ENCODE measurements at regions not wholly inside any gene's neighbourhood (a gene's known extent, or its start where the extent isn't known, plus 50 kb on each side); places are given as distances from the start of the nearest gene placed in this dataset.
A peak's percentile ranks its signal among the peaks of the same experiment; 100 is the strongest.

- Mint-ChIP-seq H3K27ac (no peak overlapping the region), H3K4me3 (no peak overlapping the region), H3K27me3 (peaks cover 8 to 28% of the 10 kb centered on the region in 2 donors), H3K4me1 (no peaks in the 10 kb centered on the region), H3K9me3 (no peaks in the 10 kb centered on the region), H3K36me3 (no peaks in the 10 kb centered on the region)
- H3K27me3 ChIP-seq (ENCODE audit: insufficient read depth, low read length, poor library complexity, severe bottlenecking): no peaks in the 10 kb centered on the region
- CTCF ChIA-PET: interaction anchor here (1.0 kb wide), 1 partner anchor 10 kb away, joined by 3 read pairs; no protein-coding TSS in a partner anchor
- no peaks in the 10 kb centered on the region for H3K36me3 ChIP-seq (ENCODE audit: insufficient read depth, low read length)
- no peaks in the 10 kb centered on the region for H3K4me1 ChIP-seq (ENCODE audit: insufficient read depth, low read length)
- H3K27ac ChIP-seq (ENCODE audit: low read depth, low read length): no peak overlapping the region
- no peak overlapping the region for H3K4me3 ChIP-seq (ENCODE audit: low read length)
- no peaks in the 10 kb centered on the region for H3K9me3 ChIP-seq (ENCODE audit: low read length)
- no peak for DNase-seq
- POLR2A ChIA-PET: no interaction called here
These were observed 460.3 kb downstream of the QKI start for GRCh38 chr6:163874784-163875183.

- Histone ChIP-seq H3K36me3 (ENCODE audit: insufficient read depth, low read length) (no peaks in the 10 kb centered on the region), H3K27me3 (ENCODE audit: insufficient read depth, low read length, poor library complexity, severe bottlenecking) (no peaks in the 10 kb centered on the region), H3K4me1 (ENCODE audit: insufficient read depth, low read length) (no peaks in the 10 kb centered on the region), H3K4me3 (ENCODE audit: low read length) (no peak overlapping the region), H3K9me3 (ENCODE audit: low read length) (no peaks in the 10 kb centered on the region), H3K27ac (ENCODE audit: low read depth, low read length) (no peak overlapping the region)
- ChIA-PET POLR2A (no interaction called here), CTCF (no interaction called here)
- no peaks in the 10 kb centered on the region for H3K9me3 Mint-ChIP-seq
- no peak overlapping the region for H3K4me3 Mint-ChIP-seq
- DNase-seq: no peak
- H3K4me1 Mint-ChIP-seq: no peaks in the 10 kb centered on the region
- no peaks in the 10 kb centered on the region for H3K36me3 Mint-ChIP-seq
- peaks cover 4 to 18% of the 10 kb centered on the region in 2 donors for H3K27me3 Mint-ChIP-seq
- H3K27ac Mint-ChIP-seq: no peak overlapping the region
These were observed 457.8 kb downstream of the QKI start for GRCh38 chr6:163872335-163872734.

- H3K27ac Mint-ChIP-seq: no peak overlapping the region
- no peak overlapping the region for H3K27ac ChIP-seq (ENCODE audit: low read depth, low read length)
- H3K9me3 ChIP-seq (ENCODE audit: low read length): no peaks in the 10 kb centered on the region
- ChIA-PET CTCF (interaction anchor here (0.6 kb wide), 1 partner anchor 674 kb away, joined by 3 read pairs; no protein-coding TSS in a partner anchor), POLR2A (no interaction called here)
- no peaks in the 10 kb centered on the region for H3K4me1 Mint-ChIP-seq
- H3K27me3 Mint-ChIP-seq: peaks cover 7 to 13% of the 10 kb centered on the region in 2 donors
- H3K4me3 ChIP-seq (ENCODE audit: low read length): no peak overlapping the region
- DNase-seq: no peak
- no peaks in the 10 kb centered on the region for H3K36me3 ChIP-seq (ENCODE audit: insufficient read depth, low read length)
- H3K9me3 Mint-ChIP-seq: peaks cover 0 to 2% (median 0%) of the 10 kb centered on the region in 5 donors
- H3K4me1 ChIP-seq (ENCODE audit: insufficient read depth, low read length): no peaks in the 10 kb centered on the region
- H3K27me3 ChIP-seq (ENCODE audit: insufficient read depth, low read length, poor library complexity, severe bottlenecking): no peaks in the 10 kb centered on the region
- no peak overlapping the region for H3K4me3 Mint-ChIP-seq
- H3K36me3 Mint-ChIP-seq: no peaks in the 10 kb centered on the region
These were observed 457.1 kb downstream of the QKI start for GRCh38 chr6:163871616-163872015.

GRCh38 chr6:163867518-163868292 lies 453.2 kb downstream of the QKI start:
- no peaks in the 10 kb centered on the region for H3K9me3 ChIP-seq (ENCODE audit: low read length)
- Mint-ChIP-seq H3K4me3 (no peak overlapping the region), H3K4me1 (no peaks in the 10 kb centered on the region), H3K27ac (no peak overlapping the region), H3K36me3 (no peaks in the 10 kb centered on the region), H3K9me3 (peaks cover 0 to 2% (median 0%) of the 10 kb centered on the region in 5 donors), H3K27me3 (peaks cover 11 to 17% of the 10 kb centered on the region in 2 donors)
- no peaks in the 10 kb centered on the region for H3K27me3 ChIP-seq (ENCODE audit: insufficient read depth, low read length, poor library complexity, severe bottlenecking)
- no peaks in the 10 kb centered on the region for H3K4me1 ChIP-seq (ENCODE audit: insufficient read depth, low read length)
- no peak for DNase-seq
- ChIA-PET CTCF (no interaction called here), POLR2A (no interaction called here)
- no peaks in the 10 kb centered on the region for H3K36me3 ChIP-seq (ENCODE audit: insufficient read depth, low read length)
- H3K4me3 ChIP-seq (ENCODE audit: low read length): no peak overlapping the region
- no peak overlapping the region for H3K27ac ChIP-seq (ENCODE audit: low read depth, low read length)

GRCh38 chr6:163866192-163866591 lies 451.7 kb downstream of the QKI start:
- Histone ChIP-seq H3K9me3 (ENCODE audit: low read length) (no peaks in the 10 kb centered on the region), H3K4me1 (ENCODE audit: insufficient read depth, low read length) (no peaks in the 10 kb centered on the region), H3K36me3 (ENCODE audit: insufficient read depth, low read length) (no peaks in the 10 kb centered on the region), H3K4me3 (ENCODE audit: low read length) (no peak overlapping the region), H3K27ac (ENCODE audit: low read depth, low read length) (no peak overlapping the region), H3K27me3 (ENCODE audit: insufficient read depth, low read length, poor library complexity, severe bottlenecking) (no peaks in the 10 kb centered on the region)
- Mint-ChIP-seq H3K27ac (peak overlapping the region in 1 of 8 donors; percentile 81), H3K36me3 (no peaks in the 10 kb centered on the region), H3K4me1 (no peaks in the 10 kb centered on the region), H3K27me3 (peaks cover 17 to 25% of the 10 kb centered on the region in 2 donors), H3K9me3 (peaks cover 0 to 4% (median 0%) of the 10 kb centered on the region in 5 donors), H3K4me3 (no peak overlapping the region)
- CTCF ChIA-PET: no interaction called here
- DNase-seq: no peak
- POLR2A ChIA-PET: no interaction called here

- Histone ChIP-seq H3K36me3 (ENCODE audit: insufficient read depth, low read length) (no peaks in the 10 kb centered on the region), H3K27ac (ENCODE audit: low read depth, low read length) (no peak overlapping the region), H3K4me3 (ENCODE audit: low read length) (no peak overlapping the region), H3K9me3 (ENCODE audit: low read length) (no peaks in the 10 kb centered on the region), H3K4me1 (ENCODE audit: insufficient read depth, low read length) (no peaks in the 10 kb centered on the region), H3K27me3 (ENCODE audit: insufficient read depth, low read length, poor library complexity, severe bottlenecking) (no peaks in the 10 kb centered on the region)
- DNase-seq: no peak
- peaks cover 2 to 9% (median 6%) of the 10 kb centered on the region in 3 donors for H3K4me1 Mint-ChIP-seq
- no peak overlapping the region for H3K4me3 Mint-ChIP-seq
- H3K27ac Mint-ChIP-seq: no peak overlapping the region
- peaks cover 17 to 31% of the 10 kb centered on the region in 2 donors for H3K27me3 Mint-ChIP-seq
- H3K36me3 Mint-ChIP-seq: no peaks in the 10 kb centered on the region
- peaks cover 0 to 4% (median 0%) of the 10 kb centered on the region in 5 donors for H3K9me3 Mint-ChIP-seq
- ChIA-PET POLR2A (no interaction called here), CTCF (no interaction called here)
These were observed 449.0 kb downstream of the QKI start for GRCh38 chr6:163863565-163863964.

- no peak for DNase-seq
- no peaks in the 10 kb centered on the region for H3K9me3 ChIP-seq (ENCODE audit: low read length)
- POLR2A ChIA-PET: no interaction called here
- no peaks in the 10 kb centered on the region for H3K4me1 ChIP-seq (ENCODE audit: insufficient read depth, low read length)
- Mint-ChIP-seq H3K4me3 (no peak overlapping the region), H3K9me3 (peaks cover 0 to 4% (median 0%) of the 10 kb centered on the region in 5 donors), H3K36me3 (peaks cover 0 to 3% (median 0%) of the 10 kb centered on the region in 3 donors), H3K27ac (no peak overlapping the region), H3K27me3 (peaks cover 20 to 28% of the 10 kb centered on the region in 2 donors), H3K4me1 (peaks cover 2 to 9% (median 6%) of the 10 kb centered on the region in 3 donors)
- no peak overlapping the region for H3K27ac ChIP-seq (ENCODE audit: low read depth, low read length)
- no peaks in the 10 kb centered on the region for H3K36me3 ChIP-seq (ENCODE audit: insufficient read depth, low read length)
- CTCF ChIA-PET: no interaction called here
- no peaks in the 10 kb centered on the region for H3K27me3 ChIP-seq (ENCODE audit: insufficient read depth, low read length, poor library complexity, severe bottlenecking)
- H3K4me3 ChIP-seq (ENCODE audit: low read length): no peak overlapping the region
These were observed 448.2 kb downstream of the QKI start for GRCh38 chr6:163862701-163863100.

GRCh38 chr6:163861627-163862026 lies 447.1 kb downstream of the QKI start:
- H3K27ac ChIP-seq (ENCODE audit: low read depth, low read length): no peak overlapping the region
- Mint-ChIP-seq H3K27ac (no peak overlapping the region), H3K36me3 (peaks cover 0 to 3% (median 0%) of the 10 kb centered on the region in 3 donors), H3K27me3 (peaks cover 17 to 28% of the 10 kb centered on the region in 2 donors), H3K9me3 (peaks cover 0 to 2% (median 0%) of the 10 kb centered on the region in 5 donors), H3K4me1 (peaks cover 2 to 9% (median 6%) of the 10 kb centered on the region in 3 donors), H3K4me3 (no peak overlapping the region)
- H3K27me3 ChIP-seq (ENCODE audit: insufficient read depth, low read length, poor library complexity, severe bottlenecking): no peaks in the 10 kb centered on the region
- H3K4me1 ChIP-seq (ENCODE audit: insufficient read depth, low read length): no peaks in the 10 kb centered on the region
- ChIA-PET POLR2A (no interaction called here), CTCF (no interaction called here)
- no peaks in the 10 kb centered on the region for H3K9me3 ChIP-seq (ENCODE audit: low read length)
- no peaks in the 10 kb centered on the region for H3K36me3 ChIP-seq (ENCODE audit: insufficient read depth, low read length)
- DNase-seq: no peak
- no peak overlapping the region for H3K4me3 ChIP-seq (ENCODE audit: low read length)
